SK-N-SH (cell line): ENCODE measurements at regions not wholly inside any gene's neighbourhood (a gene's known extent, or its start where the extent isn't known, plus 50 kb on each side); places are given as distances from the start of the nearest gene placed in this dataset.

Source experiments
- CTCF ChIA-PET: fragments of 300-600, 350-600 bp; formaldehyde crosslinking; extraction: SDS; loops from one replicate; lab custom pipeline; 2021; lab: Yijun Ruan, JAX
- POLR2A ChIA-PET: fragments of 350-600 bp; sonication (Branson Sonifier 250); formaldehyde crosslinking; extraction: SDS; loops from one replicate; lab custom pipeline; 2020; ENCODE audit warnings: antibody characterized with exemption, inconsistent platforms; lab: Yijun Ruan, JAX
- DNase-seq: peaks from one replicate; pipeline ENCODE4 v3.0.0; 2012
- H2AFZ ChIP-seq: fragments of 200-600 bp; sonication (generic); 2 replicates; pipeline ENCODE4 v1.8.1; 2016; ENCODE audit warnings: antibody characterized with exemption, mild to moderate bottlenecking, low read depth
- H3F3A ChIP-seq: fragments of 200-600 bp; sonication (generic); replicated peaks from 2 replicates; pipeline ENCODE3; 2016; ENCODE audit warnings: antibody characterized with exemption, mild to moderate bottlenecking; ENCODE audit not compliant: insufficient read depth
- H3K27ac ChIP-seq, 2 experiments: fragments of 200-500 bp in 1 of 2; fragments of 200-600 bp in 1 of 2; sonication (Bioruptor generic) in 1 of 2; sonication (generic), shearing (Covaris generic) in 1 of 2; 2 replicates each; pipeline versions ENCODE4 v1.5.1 to v1.6.1; 2014 to 2016; ENCODE audit warnings: low read depth in 2 of 2, inconsistent platforms in 1 of 2, low read length in 1 of 2, mild to moderate bottlenecking in 1 of 2, mixed read lengths in 1 of 2
- H3K27me3 ChIP-seq: fragments of 200-600 bp; sonication (generic), shearing (Covaris generic); 2 replicates; pipeline ENCODE4 v1.6.1; 2016; ENCODE audit warnings: mixed run types; ENCODE audit not compliant: insufficient read depth
- H3K36me3 ChIP-seq, 2 experiments: fragments of 200-500 bp in 1 of 2; fragments of 200-600 bp in 1 of 2; sonication (Bioruptor generic) in 1 of 2; sonication (generic) in 1 of 2; replicated peaks in 1 of 2; 2 replicates each; pipeline versions ENCODE3 to v1.5.1; 2014 to 2016; ENCODE audit warnings: low read length in 1 of 2, mild to moderate bottlenecking in 1 of 2; ENCODE audit not compliant: insufficient read depth in 2 of 2, control insufficient read depth in 1 of 2
- H3K4me1 ChIP-seq, 2 experiments: fragments of 200-500 bp in 1 of 2; fragments of 200-600 bp in 1 of 2; sonication (Bioruptor generic) in 1 of 2; sonication (generic), shearing (Covaris generic) in 1 of 2; 2 replicates each; pipeline versions ENCODE4 v1.5.1 to v1.6.1; 2014 to 2016; ENCODE audit warnings: low read depth in 1 of 2, low read length in 1 of 2, mixed run types in 1 of 2; ENCODE audit not compliant: insufficient read depth in 2 of 2, control insufficient read depth in 1 of 2
- H3K4me2 ChIP-seq: fragments of 200-600 bp; sonication (generic), shearing (Covaris generic); 2 replicates; pipeline ENCODE4 v1.6.1; 2017; ENCODE audit warnings: mixed run types
- H3K4me3 ChIP-seq, 2 experiments: fragments of 200-500 bp in 1 of 2; fragments of 200-600 bp in 1 of 2; sonication (Bioruptor generic) in 1 of 2; sonication (generic), shearing (Covaris generic) in 1 of 2; 2 replicates each; pipeline versions ENCODE4 v1.5.1 to v1.8.1; 2014 to 2016; ENCODE audit warnings: low read depth in 2 of 2, inconsistent platforms in 1 of 2, low read length in 1 of 2, mild to moderate bottlenecking in 1 of 2, mixed read lengths in 1 of 2, moderate library complexity in 1 of 2
- H3K79me2 ChIP-seq: fragments of 200-600 bp; sonication (generic); 2 replicates; pipeline ENCODE4 v1.8.1; 2017; ENCODE audit warnings: mild to moderate bottlenecking; ENCODE audit not compliant: insufficient read depth
- H3K9ac ChIP-seq: fragments of 200-600 bp; sonication (generic); 2 replicates; pipeline ENCODE4 v1.6.1; 2017; ENCODE audit warnings: mixed run types
- H3K9me2 ChIP-seq: fragments of 200-600 bp; sonication (generic); 2 replicates; pipeline ENCODE4 v1.6.1; 2017; ENCODE audit warnings: mixed run types
- H3K9me3 ChIP-seq: fragments of 200-600 bp; sonication (generic); 2 replicates; pipeline ENCODE4 v1.6.1; 2017; ENCODE audit warnings: mixed run types, mild to moderate bottlenecking, moderate library complexity
- H4K20me1 ChIP-seq: fragments of 200-600 bp; sonication (generic); 2 replicates; pipeline ENCODE4 v1.6.1; 2017; ENCODE audit warnings: mild to moderate bottlenecking, mixed run types; ENCODE audit not compliant: insufficient read depth
- ELF1 ChIP-seq: IDR thresholded peaks from 2 replicates; pipeline ENCODE4 v1.4.0; 2012
- EP300 ChIP-seq, 2 experiments: IDR thresholded peaks; 2 replicates each; pipeline versions ENCODE4 v1.4.0 to v1.6.1; 2012; ENCODE audit warnings: borderline replicate concordance in 1 of 2, low read depth in 1 of 2, low read length in 1 of 2
- FOXJ3 ChIP-seq: sonication (generic); formaldehyde crosslinking; IDR thresholded peaks from 2 replicates; pipeline ENCODE4 v1.5.1; 2020; ENCODE audit warnings: mild to moderate bottlenecking, missing genetic modification reagents
- GABPA ChIP-seq: IDR thresholded peaks from 2 replicates; pipeline ENCODE4 v1.4.0; 2012; ENCODE audit warnings: low read depth, mild to moderate bottlenecking
- GATA2 ChIP-seq: sonication (generic); formaldehyde crosslinking; IDR thresholded peaks from 2 replicates; pipeline ENCODE4 v1.5.0; 2020; ENCODE audit warnings: mild to moderate bottlenecking, missing genetic modification reagents
- IRF3 ChIP-seq: fragments of 150-350 bp; IDR thresholded peaks from 2 replicates; pipeline ENCODE4 v1.6.1; 2016; ENCODE audit warnings: mild to moderate bottlenecking, low read depth, low read length
- MAX ChIP-seq: IDR thresholded peaks from 2 replicates; pipeline ENCODE4 v1.4.0; 2012; ENCODE audit warnings: low read depth
- MEF2A ChIP-seq: IDR thresholded peaks from 2 replicates; pipeline ENCODE4 v1.4.0; 2012; ENCODE audit warnings: low read depth, borderline replicate concordance
- MXI1 ChIP-seq: IDR thresholded peaks from 2 replicates; pipeline ENCODE4 v1.6.1; 2012; ENCODE audit warnings: mild to moderate bottlenecking, low read depth, low read length, improper control_type of control experiment
- NFIC ChIP-seq: IDR thresholded peaks from 2 replicates; pipeline ENCODE4 v1.4.0; 2012; ENCODE audit warnings: borderline replicate concordance
- POLR2AphosphoS5 ChIP-seq: IDR thresholded peaks from 2 replicates; pipeline ENCODE4 v1.6.1; 2012; ENCODE audit warnings: low read depth, low read length
- RCOR1 ChIP-seq: fragments of 150-350 bp; IDR thresholded peaks from 2 replicates; pipeline ENCODE4 v1.6.1; 2017; ENCODE audit warnings: antibody characterized with exemption, low read length
- SIN3A ChIP-seq: IDR thresholded peaks from 2 replicates; pipeline ENCODE4 v1.6.1; 2012; ENCODE audit warnings: low read depth, mild to moderate bottlenecking, low read length, moderate library complexity, borderline replicate concordance
- SMC3 ChIP-seq: IDR thresholded peaks from 2 replicates; pipeline ENCODE4 v1.6.1; 2012; ENCODE audit warnings: low read depth, low read length, improper control_type of control experiment
- TAF1 ChIP-seq: IDR thresholded peaks from 2 replicates; pipeline ENCODE4 v1.6.1; 2012; ENCODE audit warnings: low read depth, mild to moderate bottlenecking, low read length, moderate library complexity, borderline replicate concordance
- TCF12 ChIP-seq: IDR thresholded peaks from 2 replicates; pipeline ENCODE4 v1.4.0; 2012
- TEAD4 ChIP-seq: IDR thresholded peaks from 2 replicates; pipeline ENCODE4 v1.4.0; 2012; ENCODE audit warnings: mild to moderate bottlenecking, borderline replicate concordance; ENCODE audit not compliant: insufficient read depth
- YY1 ChIP-seq: IDR thresholded peaks from 2 replicates; pipeline ENCODE4 v1.4.0; 2012; ENCODE audit warnings: low read depth, mild to moderate bottlenecking
- WGBS: methylation state at CpG from one replicate; pipeline ENCODE4 v1.1.6; 2017; ENCODE audit warnings: low lambda C conversion rate; 5-methylcytosine and 5-hydroxymethylcytosine counted together
- TF ChIP-seq, protein P1 (sequence below): IDR thresholded peaks from 2 replicates; pipeline ENCODE4; 2012
- TF ChIP-seq, protein P2 (sequence below): IDR thresholded peaks from 2 replicates; pipeline ENCODE4 v1.4.0; 2012; ENCODE audit warnings: low read depth, borderline replicate concordance

- TF ChIP-seq IRF3 = no peak
These were observed 102.6 kb upstream of the WDR11 start (continued) for GRCh38 chr10:120748519-120748918.

GRCh38 chr10:120749072-120749471 lies 102.1 kb upstream of the WDR11 start:
- H3K4me1 ChIP-seq = peaks cover 0 to 4% of the 10 kb centered on the region in 2 experiments; a peak in 2 of 4 replicates
- H3K9me2 ChIP-seq = no peaks in the 10 kb centered on the region
- no peaks in the 10 kb centered on the region for H3K79me2 ChIP-seq
- WGBS = 57% methylated on average over 2 of the region's 2 CpGs
- no peaks in the 10 kb centered on the region for H3K36me3 ChIP-seq
- no peak overlapping the region for H3K4me2 ChIP-seq
- CTCF ChIA-PET = interaction anchor here (1.9 kb wide), 1 partner anchor 13 kb away, joined by 6 read pairs; no protein-coding TSS in a partner anchor
- no peak overlapping the region for H2AFZ ChIP-seq
- no peaks in the 10 kb centered on the region for H3K27me3 ChIP-seq
- no peak overlapping the region for H3K4me3 ChIP-seq
- no peak for DNase-seq
- POLR2A ChIA-PET = no interaction called here
- no peak overlapping the region for H3K27ac ChIP-seq
- H3F3A ChIP-seq = no peaks in the 10 kb centered on the region
- no peaks in the 10 kb centered on the region for H3K9me3 ChIP-seq
- TF ChIP-seq RCOR1 = no peak
- no peaks in the 10 kb centered on the region for H4K20me1 ChIP-seq
- H3K9ac ChIP-seq = no peak overlapping the region

GRCh38 chr10:120749856-120750566 lies 101.2 kb upstream of the WDR11 start:
- no peak overlapping the region for H3K27ac ChIP-seq
- ChIA-PET CTCF (interaction anchor here (1.9 kb wide), 1 partner anchor 14 kb away, joined by 6 read pairs; no protein-coding TSS in a partner anchor), POLR2A (no interaction called here)

More at GRCh38 chr10:120749856-120750566, 101.2 kb upstream of the WDR11 start:
- H3K4me1 ChIP-seq = peaks cover 0 to 4% of the 10 kb centered on the region in 2 experiments; a peak in 2 of 4 replicates
- H3K9me3 ChIP-seq = no peaks in the 10 kb centered on the region; the same call in 1 of the 2 replicates
- no peak for DNase-seq
- TF ChIP-seq YY1 = no peak
- TF ChIP-seq NFIC = no peak
- no peak for TF ChIP-seq SMC3
- no peak for TF ChIP-seq MAX
- TF ChIP-seq RCOR1 = no peak
- TF ChIP-seq POLR2AphosphoS5 = no peak
- TF ChIP-seq TCF12 = no peak
- TF ChIP-seq FOXJ3 = no peak
- no peak for TF ChIP-seq SIN3A
- TF ChIP-seq MEF2A = no peak
- no peak for TF ChIP-seq GABPA
- TF ChIP-seq IRF3 = no peak
- no peak for TF ChIP-seq TEAD4
- no peak for TF ChIP-seq EP300 (IDR thresholded peaks at IDR 0.05; ENCODE audit: borderline replicate concordance in 1 of 2, low read depth in 1 of 2, low read length in 1 of 2)
- no peak for TF ChIP-seq GATA2 (CRISPR knock-in tag)
- no peak for TF ChIP-seq ELF1
- TF ChIP-seq, protein P1, sequence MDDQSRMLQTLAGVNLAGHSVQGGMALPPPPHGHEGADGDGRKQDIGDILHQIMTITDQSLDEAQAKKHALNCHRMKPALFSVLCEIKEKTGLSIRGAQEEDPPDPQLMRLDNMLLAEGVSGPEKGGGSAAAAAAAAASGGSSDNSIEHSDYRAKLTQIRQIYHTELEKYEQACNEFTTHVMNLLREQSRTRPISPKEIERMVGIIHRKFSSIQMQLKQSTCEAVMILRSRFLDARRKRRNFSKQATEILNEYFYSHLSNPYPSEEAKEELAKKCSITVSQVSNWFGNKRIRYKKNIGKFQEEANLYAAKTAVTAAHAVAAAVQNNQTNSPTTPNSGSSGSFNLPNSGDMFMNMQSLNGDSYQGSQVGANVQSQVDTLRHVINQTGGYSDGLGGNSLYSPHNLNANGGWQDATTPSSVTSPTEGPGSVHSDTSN = no peak
- TF ChIP-seq, protein P2, sequence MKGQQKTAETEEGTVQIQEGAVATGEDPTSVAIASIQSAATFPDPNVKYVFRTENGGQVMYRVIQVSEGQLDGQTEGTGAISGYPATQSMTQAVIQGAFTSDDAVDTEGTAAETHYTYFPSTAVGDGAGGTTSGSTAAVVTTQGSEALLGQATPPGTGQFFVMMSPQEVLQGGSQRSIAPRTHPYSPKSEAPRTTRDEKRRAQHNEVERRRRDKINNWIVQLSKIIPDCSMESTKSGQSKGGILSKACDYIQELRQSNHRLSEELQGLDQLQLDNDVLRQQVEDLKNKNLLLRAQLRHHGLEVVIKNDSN = no peak
- TF ChIP-seq TAF1 = no peak
- no peak for TF ChIP-seq MXI1
- no peak overlapping the region for H3K9ac ChIP-seq
- no peak overlapping the region for H2AFZ ChIP-seq
- no peak overlapping the region for H3K4me3 ChIP-seq
- no peaks in the 10 kb centered on the region for H3K27me3 ChIP-seq
- no peaks in the 10 kb centered on the region for H4K20me1 ChIP-seq
- H3K36me3 ChIP-seq = no peaks in the 10 kb centered on the region
- H3K79me2 ChIP-seq = no peaks in the 10 kb centered on the region
- H3K9me2 ChIP-seq = no peaks in the 10 kb centered on the region
- H3F3A ChIP-seq = no peaks in the 10 kb centered on the region
- no peak overlapping the region for H3K4me2 ChIP-seq
- 62% methylated on average over 11 of the region's 11 CpGs for WGBS
